HG02798 (cell line): ENCODE measurements at regions not wholly inside any gene's neighbourhood (a gene's known extent, or its start where the extent isn't known, plus 50 kb on each side); places are given as distances from the start of the nearest gene placed in this dataset.

ENCODE experiments used
- ATAC-seq: cut with Tn5 transposase; IDR thresholded peaks from one replicate; pipeline ENCODE4 v1.9.1; 2021; ENCODE audit warnings: mild to moderate bottlenecking; ENCODE audit not compliant: unreplicated experiment, poor library complexity

DNA sequence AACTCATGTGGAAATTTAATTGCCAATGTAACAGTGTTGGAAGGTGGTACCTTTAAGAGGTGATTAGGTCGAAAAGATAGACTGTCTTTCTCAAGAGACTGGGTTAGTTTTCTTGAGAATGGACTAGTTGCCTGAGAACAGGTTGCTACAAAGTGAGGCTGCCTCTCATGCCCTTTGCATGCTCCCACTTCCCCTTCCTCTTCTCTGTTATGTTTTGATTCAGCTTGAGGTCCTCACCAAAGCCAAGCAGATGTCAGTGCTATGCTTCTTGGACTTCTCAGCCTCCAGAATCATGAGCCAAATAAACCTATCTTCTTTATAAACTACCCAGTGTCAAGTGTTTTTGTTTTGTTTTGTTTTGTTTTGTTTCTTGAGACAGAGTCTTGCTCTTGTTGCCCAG lies 187.0 kb upstream of the RUNX1 start:
- no peak for ATAC-seq

DNA sequence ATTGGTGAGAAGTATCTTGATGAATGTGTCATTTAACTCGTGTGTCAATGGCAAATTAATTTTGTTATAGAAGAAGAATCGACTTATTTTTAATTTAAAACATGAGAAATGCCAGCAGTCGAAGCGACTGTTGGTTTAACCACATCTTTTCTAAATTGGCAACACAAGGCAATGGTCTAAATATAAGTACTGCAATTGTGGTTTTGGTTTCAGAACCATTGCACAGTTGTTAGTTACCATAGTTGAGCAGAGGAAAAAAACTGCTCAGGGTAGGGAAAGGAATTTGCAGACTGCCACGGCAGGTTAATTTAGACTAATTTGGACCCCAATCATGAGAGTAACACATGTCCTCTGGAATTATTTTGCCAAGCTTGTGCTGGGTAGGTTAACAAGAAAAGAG lies 185.6 kb upstream of the RUNX1 start:
- no peak for ATAC-seq

- ATAC-seq = no peak
Observed at GRCh38 chr21:35233756-35234155, 184.7 kb upstream of the RUNX1 start.

GRCh38 chr21:35232545-35233176 lies 183.6 kb upstream of the RUNX1 start:
- ATAC-seq = no peak

DNA sequence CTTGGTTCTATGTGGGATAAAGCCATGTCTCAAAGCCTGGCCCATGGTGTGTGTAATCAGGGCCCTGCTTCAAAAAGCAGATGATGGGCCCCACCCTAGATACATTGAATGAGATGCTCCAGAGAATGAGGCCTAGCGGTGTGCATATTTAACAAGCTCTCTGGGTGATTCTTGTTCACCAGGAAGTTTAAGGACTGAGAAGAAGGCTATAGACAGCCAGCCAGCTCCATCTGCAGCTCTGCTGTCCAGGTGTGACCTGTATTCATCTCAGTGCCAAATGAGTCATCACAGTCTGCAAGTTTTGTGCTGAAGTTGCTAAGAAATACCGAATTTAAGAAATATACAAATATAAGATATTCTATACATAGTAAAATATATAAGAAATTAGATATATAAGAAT lies 182.0 kb upstream of the RUNX1 start:
- ATAC-seq = no peak

- ATAC-seq = no peak
Observed at GRCh38 chr21:35229290-35229689, 180.2 kb upstream of the RUNX1 start.

DNA sequence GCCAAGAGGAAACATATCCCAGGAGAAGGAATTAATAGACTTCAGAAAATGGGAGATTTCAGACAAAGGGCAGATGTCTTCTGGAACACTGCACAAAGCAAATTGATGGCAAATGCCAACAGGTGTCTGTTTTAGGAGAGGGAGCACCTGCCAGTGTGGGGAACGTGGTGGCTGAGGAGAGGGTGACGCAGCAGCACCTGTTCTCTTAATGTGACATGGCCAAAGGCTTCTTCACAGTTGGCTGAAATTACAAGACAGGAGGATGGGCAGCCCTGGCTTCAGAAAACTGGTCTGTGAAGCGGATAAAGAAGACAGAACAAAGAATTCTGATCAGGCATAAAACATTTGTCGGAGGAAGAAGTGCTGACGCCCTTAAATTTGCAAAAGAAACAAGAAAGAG lies 178.7 kb upstream of the RUNX1 start:
- peak; percentile 22 for ATAC-seq

DNA sequence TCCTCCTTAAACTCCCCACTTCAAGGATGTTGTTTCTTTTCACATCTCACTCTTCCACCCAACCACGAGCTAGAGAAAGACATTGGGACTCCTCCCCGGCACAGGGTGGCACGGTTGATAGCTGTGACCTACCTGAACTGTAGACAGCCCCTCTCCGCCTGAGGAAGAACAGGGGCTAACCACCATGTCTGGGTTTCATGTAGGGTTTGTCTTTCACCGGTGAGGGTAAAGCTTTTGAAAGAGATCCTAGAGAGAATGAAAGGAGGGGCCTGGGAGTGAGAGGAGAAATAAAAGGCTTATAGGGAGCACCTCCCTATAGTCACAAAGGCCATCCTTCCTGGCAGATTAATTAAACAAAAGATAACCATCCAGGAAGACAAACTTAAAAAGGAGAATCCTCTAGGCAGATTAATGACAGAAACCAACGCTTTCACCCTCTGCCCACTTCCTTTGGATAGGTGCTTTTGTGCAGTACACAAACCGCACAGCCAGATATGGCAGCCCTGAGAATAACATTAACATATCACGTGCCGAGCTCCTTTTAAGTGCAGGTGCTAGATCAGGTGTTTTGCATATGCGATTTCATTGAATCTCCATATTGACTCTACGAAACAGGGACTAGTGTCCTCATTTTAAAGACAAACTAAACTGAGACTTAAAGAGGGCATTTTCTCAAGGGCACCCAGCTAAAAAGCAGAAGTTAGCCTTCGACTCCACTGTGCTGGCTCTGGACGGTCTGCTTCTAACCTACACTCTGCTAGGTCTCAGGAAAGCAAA lies 178.1 kb upstream of the RUNX1 start:
- peak; percentile 63 for ATAC-seq

DNA sequence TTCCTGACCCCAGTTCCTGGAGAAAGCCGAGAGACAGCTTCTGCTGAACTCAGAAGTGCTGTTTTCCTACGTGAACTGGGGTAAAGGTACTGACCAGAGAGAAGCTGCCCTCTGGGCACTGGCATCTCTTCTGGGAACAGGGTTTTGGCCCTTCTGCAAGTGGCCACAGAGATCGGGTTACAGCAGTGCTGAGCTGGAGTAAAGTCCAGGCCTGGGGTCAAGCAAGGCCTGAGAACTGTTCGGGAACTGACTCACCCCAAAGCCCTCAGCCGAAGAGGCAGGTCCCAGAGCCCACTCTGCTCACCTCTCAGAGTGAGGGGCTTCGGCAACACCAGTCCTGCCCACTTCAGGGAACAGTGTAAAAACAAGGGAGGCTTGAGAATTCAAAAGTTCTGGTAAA lies 177.2 kb upstream of the RUNX1 start:
- ATAC-seq = no peak

GRCh38 chr21:35225573-35225972 lies 176.5 kb upstream of the RUNX1 start:
- no peak for ATAC-seq

DNA sequence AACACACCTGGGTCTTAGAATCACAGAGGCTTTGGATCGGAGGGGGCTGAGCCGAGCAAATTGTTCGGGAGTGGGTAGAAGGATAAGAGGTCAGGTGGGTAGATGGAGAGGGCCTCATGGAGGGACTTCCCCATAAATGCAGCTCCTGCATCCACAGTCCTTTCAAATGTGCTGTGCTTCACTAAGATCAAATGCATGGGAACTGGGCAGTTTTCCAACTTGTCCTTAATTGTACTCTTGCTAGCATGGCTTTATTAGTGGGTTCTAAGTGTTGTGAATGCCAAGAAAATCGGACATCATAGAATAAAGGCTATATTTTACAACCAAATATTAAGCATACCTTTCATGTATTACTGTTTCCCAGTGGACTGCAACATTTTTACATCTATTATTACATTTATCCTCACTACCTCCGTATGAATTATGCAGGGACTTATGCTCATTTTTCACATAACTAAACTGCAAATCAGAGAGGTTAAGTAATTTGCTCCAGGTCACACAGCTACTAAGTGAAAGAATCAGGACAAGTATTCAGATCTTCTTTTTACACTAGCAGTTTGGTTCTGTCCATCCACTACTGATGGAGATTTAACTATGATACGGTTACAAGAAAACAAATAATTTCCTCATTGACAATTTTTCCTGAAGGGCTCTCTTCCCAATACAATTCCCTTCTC lies 174.5 kb upstream of the RUNX1 start:
- ATAC-seq = no peak

GRCh38 chr21:35222541-35222941 lies 173.4 kb upstream of the RUNX1 start:
- ATAC-seq = no peak

DNA sequence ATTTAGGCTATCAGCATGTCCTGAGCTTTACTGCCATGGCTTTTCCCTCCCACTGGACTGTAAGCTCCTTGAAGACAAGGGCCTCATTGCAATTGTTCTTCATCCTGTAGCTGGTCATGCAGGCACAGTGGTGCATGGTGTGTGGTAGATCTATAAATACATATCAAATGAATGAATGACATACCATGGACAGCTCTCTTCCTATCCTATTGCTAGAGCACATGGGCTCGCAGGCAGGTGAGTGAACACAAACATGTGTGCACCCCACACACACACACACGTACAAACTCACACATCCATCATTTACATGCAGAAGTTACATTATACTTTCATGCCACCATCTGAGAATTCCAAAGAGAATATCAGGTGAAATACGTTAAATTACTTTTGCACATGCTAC lies 172.9 kb upstream of the RUNX1 start:
- ATAC-seq = no peak

- no peak for ATAC-seq
Observed at GRCh38 chr21:35220301-35220700, 171.2 kb upstream of the RUNX1 start.

- ATAC-seq = no peak
Observed at GRCh38 chr21:35219719-35220118, 170.6 kb upstream of the RUNX1 start.

GRCh38 chr21:35219291-35219690 lies 170.2 kb upstream of the RUNX1 start:
- no peak for ATAC-seq

DNA sequence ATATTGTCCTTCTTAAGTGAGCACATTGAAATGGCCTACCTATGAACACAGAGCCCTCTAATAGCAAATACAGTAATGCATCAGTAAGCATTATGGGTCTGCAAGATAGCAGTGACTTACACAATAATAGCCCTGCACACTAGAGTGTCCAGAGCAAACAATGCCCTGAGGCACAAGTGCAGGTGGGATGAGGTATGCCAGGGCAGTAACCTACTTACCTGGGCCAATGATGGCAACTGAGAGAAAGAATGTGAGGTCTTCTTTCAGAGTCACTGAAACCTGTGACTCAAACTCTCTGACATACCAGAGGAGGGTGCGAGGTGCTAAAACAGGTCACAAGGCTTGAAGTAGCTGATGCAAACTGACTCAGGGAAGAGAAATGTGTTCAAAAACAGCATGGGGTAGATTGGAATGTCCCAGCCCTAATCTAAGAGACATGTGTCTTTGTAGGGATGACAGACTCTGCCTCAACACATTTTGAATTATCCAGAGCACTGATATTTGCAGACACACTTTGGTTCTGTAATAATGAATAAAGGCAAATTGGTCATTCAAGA lies 168.5 kb upstream of the RUNX1 start:
- ATAC-seq = no peak

DNA sequence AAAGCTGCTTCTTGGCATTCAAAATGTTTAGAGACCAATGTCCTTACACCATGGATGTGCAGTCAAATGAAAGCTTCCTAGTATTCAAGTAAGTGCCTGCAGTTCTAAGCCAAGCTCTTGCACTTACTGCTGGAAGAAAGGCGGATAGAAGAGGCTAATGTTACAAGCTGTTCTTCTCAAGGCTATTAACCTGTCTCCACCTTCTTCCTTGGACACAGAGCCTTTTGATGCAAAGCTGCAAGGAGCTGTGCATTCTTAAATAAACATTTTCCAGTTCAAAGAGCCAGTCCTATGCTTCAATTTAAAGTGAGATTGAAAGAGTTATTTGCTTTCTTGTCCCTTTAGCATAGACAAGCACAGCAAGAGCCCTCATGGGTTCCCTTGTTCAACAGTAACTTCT lies 167.9 kb upstream of the RUNX1 start:
- ATAC-seq = no peak

DNA sequence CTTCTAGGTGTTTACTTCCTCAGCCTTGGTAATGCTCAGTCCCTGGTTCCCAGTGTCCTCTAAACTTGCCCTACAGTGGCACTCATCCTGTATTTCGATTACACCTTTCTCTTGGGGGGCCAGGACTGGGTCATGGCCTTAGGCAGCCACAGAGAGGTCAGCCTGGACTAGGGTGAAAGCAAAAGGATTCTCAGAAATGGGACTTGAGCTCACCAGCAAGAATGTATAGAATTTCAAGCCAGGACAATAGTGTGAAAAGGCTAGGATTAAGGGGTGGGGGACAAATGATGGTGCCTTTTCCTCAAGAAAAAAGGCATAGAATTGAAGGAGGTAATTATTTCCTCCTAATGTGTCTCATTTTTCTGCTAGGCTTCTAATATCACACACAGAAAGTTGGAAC lies 166.8 kb upstream of the RUNX1 start:
- ATAC-seq = no peak

DNA sequence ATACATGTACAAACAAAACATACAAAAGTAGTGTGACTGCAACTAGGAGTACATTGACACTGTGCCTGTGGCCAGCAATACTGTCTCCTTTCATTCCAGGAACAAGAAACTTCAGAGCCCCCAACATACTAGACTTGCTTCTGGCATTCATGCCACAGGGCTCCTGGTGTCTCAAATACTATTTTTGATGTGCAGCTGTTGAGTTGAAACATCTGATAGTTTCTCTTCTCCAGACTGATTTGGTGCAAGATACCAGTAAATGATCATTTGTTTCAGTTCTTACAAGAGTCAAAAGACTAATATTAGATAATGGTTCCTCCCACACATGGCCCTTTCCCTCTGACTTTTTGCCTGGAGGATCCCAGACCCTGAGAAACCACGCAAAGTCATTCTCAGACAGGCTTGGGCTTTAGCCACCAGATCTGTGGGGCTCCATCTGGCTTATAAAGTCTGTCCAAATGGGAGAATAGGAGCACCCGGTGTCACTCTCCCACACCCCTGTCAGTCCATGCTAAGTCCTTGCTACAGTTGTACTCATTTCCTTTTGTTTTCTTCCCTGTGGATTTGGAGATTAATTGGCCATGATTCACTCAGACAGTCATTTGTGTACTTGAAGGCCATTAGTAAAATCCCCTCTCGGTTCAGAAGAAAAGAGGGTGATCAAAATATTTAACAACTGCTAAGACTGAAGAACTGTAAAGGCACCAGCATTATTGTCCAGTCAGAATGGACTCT lies 163.5 kb upstream of the RUNX1 start:
- no peak for ATAC-seq

- no peak for ATAC-seq
Observed at GRCh38 chr21:35211782-35212181, 162.7 kb upstream of the RUNX1 start.
